GM21723 (cell line): ENCODE measurements at regions not wholly inside any gene's neighbourhood (a gene's known extent, or its start where the extent isn't known, plus 50 kb on each side); places are given as distances from the start of the nearest gene placed in this dataset.

ENCODE experiments used
- ATAC-seq: cut with Tn5 transposase; IDR thresholded peaks from one replicate; pipeline ENCODE4 v1.9.1; 2021; ENCODE audit warnings: mild to moderate bottlenecking, moderate library complexity; ENCODE audit not compliant: unreplicated experiment

GRCh38 chr1:82752046-82752445, 951.3 kb downstream of the ADGRL2 start:
- ATAC-seq = no peak

GRCh38 chr1:82733645-82734044, 932.9 kb downstream of the ADGRL2 start:
- no peak for ATAC-seq

GRCh38 chr1:82731216-82731615, 930.5 kb downstream of the ADGRL2 start:
- no peak for ATAC-seq

DNA sequence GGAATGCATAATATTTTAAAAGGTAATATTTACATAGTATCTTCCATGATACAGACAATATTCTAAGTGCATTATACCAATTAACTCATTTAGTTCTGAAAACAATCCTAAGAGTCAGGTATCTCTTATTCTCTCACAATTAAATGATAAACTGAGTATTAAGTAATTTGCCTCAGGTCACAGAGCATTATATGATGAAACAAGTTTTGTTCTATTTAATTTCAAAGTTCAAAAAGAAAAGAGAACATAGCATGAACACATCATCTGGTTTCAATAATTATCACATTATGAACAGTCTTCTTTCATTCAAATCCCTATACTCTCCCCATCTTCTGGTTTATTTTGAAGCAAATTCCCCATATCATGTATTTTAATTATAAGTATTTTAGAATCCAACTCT, 927.5 kb downstream of the ADGRL2 start:
- ATAC-seq = no peak

- no peak for ATAC-seq
Measured at GRCh38 chr1:82724246-82724645, 923.5 kb downstream of the ADGRL2 start.

DNA sequence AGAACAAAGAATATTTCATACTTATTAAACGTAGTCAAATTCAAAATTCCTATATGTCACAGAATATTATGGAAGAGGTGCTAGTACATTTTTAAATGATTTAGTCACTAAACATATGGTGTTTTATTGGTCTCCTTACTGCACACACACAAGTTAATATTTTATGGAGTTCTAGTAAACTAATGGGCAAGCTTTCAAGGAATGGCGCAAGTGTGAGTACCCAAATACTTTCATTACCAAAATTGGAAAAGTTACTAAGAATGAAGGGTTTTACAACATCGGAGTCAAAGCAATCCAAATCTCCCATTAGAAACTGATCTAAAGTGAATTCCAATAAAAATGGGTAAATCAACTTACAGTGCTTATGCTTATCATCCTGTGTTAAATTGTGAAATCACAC, 921.9 kb downstream of the ADGRL2 start:
- ATAC-seq = no peak

- no peak for ATAC-seq
Measured at GRCh38 chr1:82721702-82722101, 921.0 kb downstream of the ADGRL2 start.

- ATAC-seq = no peak
Measured at GRCh38 chr1:82718719-82719419, 918.1 kb downstream of the ADGRL2 start.

DNA sequence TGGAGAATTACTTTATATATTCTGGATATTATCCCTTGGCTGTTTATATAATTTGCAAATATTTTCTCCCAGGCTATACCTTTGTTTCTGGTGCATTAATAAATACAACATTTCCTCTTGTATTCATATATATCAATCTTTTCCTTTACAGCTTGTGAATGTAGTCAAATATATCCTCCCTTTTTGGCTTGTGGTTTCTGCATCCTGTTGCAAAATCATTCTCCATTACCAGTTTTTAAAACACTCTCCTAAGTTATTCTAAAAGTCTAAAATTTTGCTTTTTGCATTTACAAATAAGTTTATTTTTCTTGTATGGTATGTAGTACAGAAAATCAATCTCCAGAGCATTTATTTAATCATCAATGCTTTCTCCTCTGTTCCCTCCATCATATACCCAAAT, 909.4 kb downstream of the ADGRL2 start:
- ATAC-seq = no peak

DNA sequence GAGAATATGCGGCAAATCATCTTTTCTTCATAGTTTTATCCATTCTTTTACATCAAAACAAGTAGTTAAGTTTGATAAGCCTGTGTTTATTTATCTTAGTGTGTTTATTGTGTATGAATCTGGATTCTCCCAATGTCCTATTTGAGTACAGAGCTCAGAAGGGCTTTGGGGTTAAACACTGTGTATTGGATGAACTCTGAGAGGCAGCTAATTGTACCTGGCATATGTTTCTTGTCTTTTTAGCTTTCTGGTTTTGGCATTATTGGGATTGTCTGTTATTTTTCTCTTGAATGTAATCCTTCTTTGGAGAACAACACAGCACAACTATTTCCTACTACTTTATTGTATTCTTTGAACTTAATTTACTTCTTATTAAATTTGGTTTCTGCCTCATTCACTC, 906.9 kb downstream of the ADGRL2 start:
- no peak for ATAC-seq

GRCh38 chr1:82706741-82707140, 906.0 kb downstream of the ADGRL2 start:
- no peak for ATAC-seq

DNA sequence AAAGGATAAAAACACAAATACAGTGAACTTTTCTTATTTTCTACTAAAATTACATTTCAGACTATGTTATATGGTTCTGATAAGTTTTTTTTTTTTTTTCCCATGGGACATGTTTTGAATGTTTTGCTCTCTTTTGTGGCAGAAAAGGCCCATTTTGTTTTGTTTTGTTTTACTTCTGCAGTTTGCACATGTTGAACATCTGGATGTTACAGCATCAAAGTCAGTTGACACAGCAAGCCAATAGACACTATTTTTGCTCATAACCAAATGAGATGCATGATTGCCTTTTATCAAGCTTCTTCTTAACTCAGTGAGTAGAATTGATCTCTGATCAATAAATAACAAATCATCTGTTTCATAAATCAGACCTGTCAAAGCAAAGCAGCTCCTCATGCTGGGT, 904.2 kb downstream of the ADGRL2 start:
- ATAC-seq = no peak

GRCh38 chr1:82704393-82704792, 903.7 kb downstream of the ADGRL2 start:
- no peak for ATAC-seq

DNA sequence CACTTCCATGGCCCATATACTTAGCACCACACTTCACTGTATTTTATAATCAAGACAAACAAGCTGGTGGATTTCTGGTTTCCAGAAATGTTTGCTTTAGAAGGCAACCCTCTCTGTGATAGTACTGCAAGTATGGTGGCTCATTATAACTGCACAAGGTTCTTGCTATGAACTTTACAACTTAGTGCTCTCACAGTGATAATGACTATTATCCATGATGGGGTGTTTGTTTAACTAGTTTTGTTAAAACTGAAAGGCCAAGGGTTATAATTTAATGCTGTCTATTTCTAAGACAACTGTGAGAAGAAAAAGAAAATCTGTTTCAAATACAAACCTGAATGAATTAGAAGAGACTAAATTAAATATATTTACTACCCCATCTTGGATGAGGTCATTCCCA, 903.2 kb downstream of the ADGRL2 start:
- ATAC-seq = no peak

GRCh38 chr1:82700476-82700875, 899.7 kb downstream of the ADGRL2 start:
- no peak for ATAC-seq

GRCh38 chr1:82697965-82698364, 897.2 kb downstream of the ADGRL2 start:
- ATAC-seq = no peak

GRCh38 chr1:82695443-82695842, 894.7 kb downstream of the ADGRL2 start:
- ATAC-seq = no peak

- ATAC-seq = no peak
Measured at GRCh38 chr1:82690411-82690810, 889.7 kb downstream of the ADGRL2 start.

DNA sequence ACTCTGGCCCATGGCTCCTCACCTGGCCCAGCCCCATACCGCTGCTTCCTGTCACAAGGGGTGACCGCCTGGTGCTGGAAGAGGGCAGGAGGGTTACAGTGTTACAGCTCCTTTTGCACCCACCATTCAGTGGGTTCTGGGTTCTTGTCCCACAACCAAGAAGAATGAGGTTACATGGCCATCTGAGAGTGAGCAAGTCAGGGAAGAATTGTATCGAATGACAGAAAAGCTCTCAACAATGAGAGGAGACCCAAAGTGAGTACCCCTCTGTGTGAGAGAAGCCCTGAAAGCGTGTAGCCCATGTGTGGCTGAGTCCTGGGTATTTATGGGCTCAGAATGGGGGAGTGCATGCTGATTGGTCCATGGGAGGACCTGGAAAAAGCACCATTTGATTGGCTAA, 888.5 kb downstream of the ADGRL2 start:
- no peak for ATAC-seq

- ATAC-seq = no peak
Measured at GRCh38 chr1:82686774-82687173, 886.0 kb downstream of the ADGRL2 start.

GRCh38 chr1:82646888-82647287, 846.2 kb downstream of the ADGRL2 start:
- ATAC-seq = no peak

- no peak for ATAC-seq
Measured at GRCh38 chr1:82646336-82646735, 845.6 kb downstream of the ADGRL2 start.

GRCh38 chr1:82644186-82644915, 843.6 kb downstream of the ADGRL2 start:
- ATAC-seq = no peak
